Large intestine (tissue), 3 donors: ENCODE measurements at regions not wholly inside any gene's neighbourhood (a gene's known extent, or its start where the extent isn't known, plus 50 kb on each side); places are given as distances from the start of the nearest gene placed in this dataset.

Experiments
- DNase-seq, 2 donors: peaks; one replicate each; pipeline versions ENCODE4 v3.0.0 to v3.0.0-alpha.2; 2013
- H3K27ac ChIP-seq: one replicate; pipeline ENCODE4 v1.5.1; 2013; ENCODE audit warnings: low read length
- H3K27me3 ChIP-seq: 2 replicates; pipeline ENCODE4 v1.6.1; 2013; ENCODE audit warnings: low read length; ENCODE audit not compliant: control insufficient read depth, insufficient read depth
- H3K36me3 ChIP-seq: 2 replicates; pipeline ENCODE4 v1.6.1; 2013; ENCODE audit warnings: low read length; ENCODE audit not compliant: control insufficient read depth, insufficient read depth
- H3K4me1 ChIP-seq: one replicate; pipeline ENCODE4 v1.6.1; 2013; ENCODE audit warnings: low read length; ENCODE audit not compliant: control insufficient read depth, insufficient read depth
- H3K4me3 ChIP-seq: one replicate; pipeline ENCODE4 v1.5.1; 2013; ENCODE audit warnings: low read length
- H3K9me3 ChIP-seq: one replicate; pipeline ENCODE4 v1.6.1; 2013; ENCODE audit warnings: mild to moderate bottlenecking, low read depth, low read length, moderate library complexity; ENCODE audit not compliant: control insufficient read depth
- WGBS: methylation state at CpG from one replicate; pipeline ENCODE4 v1.1.5; 2013; ENCODE audit warnings: low lambda C conversion rate; ENCODE audit not compliant: insufficient coverage; 5-methylcytosine and 5-hydroxymethylcytosine counted together

DNA sequence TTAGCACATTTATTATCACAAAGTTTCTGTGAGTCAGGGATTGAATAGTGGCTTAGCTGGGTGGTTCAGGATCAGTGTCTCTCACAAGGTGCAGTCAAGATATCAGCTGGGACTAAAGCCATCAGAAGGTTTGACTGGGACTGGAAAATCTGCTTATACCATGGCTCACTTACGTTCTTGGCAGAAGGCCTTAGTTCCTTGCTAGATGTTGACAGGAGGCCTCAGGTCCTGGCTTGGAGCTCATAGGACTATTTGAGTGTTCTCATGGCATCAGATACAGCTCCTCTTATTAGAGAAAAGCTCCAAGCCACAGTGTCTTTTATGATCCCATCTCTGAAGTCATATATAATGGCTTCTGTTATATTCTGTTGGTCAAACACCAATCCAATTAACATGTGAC lies 127.3 kb downstream of the SLC6A15 start:
- no CpG with 5 or more reads among the region's 1 CpG for WGBS
- no peaks in the 10 kb centered on the region for H3K36me3 ChIP-seq
- no peak overlapping the region for H3K27ac ChIP-seq
- DNase-seq, result no peak
- no peaks in the 10 kb centered on the region for H3K4me1 ChIP-seq
- H3K27me3 ChIP-seq, result no peaks in the 10 kb centered on the region
- no peaks in the 10 kb centered on the region for H3K9me3 ChIP-seq
- no peak overlapping the region for H3K4me3 ChIP-seq

GRCh38 chr12:84779169-84779568 lies 133.4 kb downstream of the SLC6A15 start:
- WGBS, result no CpG with 5 or more reads among the region's 5 CpGs
- Histone ChIP-seq H3K4me3 (no peak overlapping the region), H3K4me1 (no peaks in the 10 kb centered on the region), H3K9me3 (no peaks in the 10 kb centered on the region), H3K27me3 (no peaks in the 10 kb centered on the region), H3K36me3 (no peaks in the 10 kb centered on the region), H3K27ac (no peak overlapping the region)
- DNase-seq, result no peak

DNA sequence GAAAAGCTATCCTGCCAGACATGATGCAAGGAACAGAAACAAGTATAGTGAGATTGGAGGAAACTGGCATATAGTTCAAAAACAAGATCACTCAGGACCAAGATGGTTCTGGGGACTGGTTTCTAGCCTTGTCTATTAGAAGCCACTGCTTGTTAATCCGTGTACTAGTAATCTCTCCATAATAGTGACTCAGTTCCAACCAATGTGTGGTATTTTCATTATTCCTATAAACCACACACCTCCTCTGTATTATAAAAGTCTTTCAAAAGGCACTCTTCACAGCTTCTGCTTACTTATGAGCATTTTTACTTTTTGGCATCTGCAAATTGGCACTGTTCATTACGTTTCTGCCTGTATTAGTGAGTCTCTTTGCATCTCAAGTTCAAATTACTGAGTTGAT lies 140.3 kb downstream of the SLC6A15 start:
- H3K27ac ChIP-seq, result no peak overlapping the region
- WGBS, result 100% methylated on average over 1 of the region's 2 CpGs
- no peaks in the 10 kb centered on the region for H3K9me3 ChIP-seq
- H3K4me3 ChIP-seq, result no peak overlapping the region
- H3K4me1 ChIP-seq, result no peaks in the 10 kb centered on the region
- H3K27me3 ChIP-seq, result no peaks in the 10 kb centered on the region
- no peak for DNase-seq
- H3K36me3 ChIP-seq, result no peaks in the 10 kb centered on the region

DNA sequence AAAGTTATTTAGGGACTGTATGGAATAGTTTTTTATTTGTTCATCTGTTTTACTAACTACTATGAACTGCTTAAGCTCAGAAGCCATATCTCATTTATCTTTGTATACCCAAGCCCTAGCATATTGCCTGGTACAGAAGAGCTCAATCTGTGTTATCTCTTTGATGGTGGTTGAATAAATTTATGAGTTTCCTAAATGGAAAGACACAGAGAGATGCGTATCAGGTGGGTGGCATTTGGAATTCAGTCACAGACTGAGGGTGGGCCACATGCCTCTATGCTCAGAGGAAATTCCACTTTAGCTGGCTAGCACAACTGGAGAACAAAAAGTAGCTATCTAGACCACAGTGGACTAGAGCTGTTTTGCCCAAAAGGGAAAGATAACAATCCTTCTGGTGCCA lies 145.5 kb downstream of the SLC6A15 start:
- H3K36me3 ChIP-seq, result no peaks in the 10 kb centered on the region
- H3K9me3 ChIP-seq, result no peaks in the 10 kb centered on the region
- no peak overlapping the region for H3K27ac ChIP-seq
- no peak for DNase-seq
- no peaks in the 10 kb centered on the region for H3K27me3 ChIP-seq
- no peak overlapping the region for H3K4me3 ChIP-seq
- no peaks in the 10 kb centered on the region for H3K4me1 ChIP-seq
- no CpG with 5 or more reads among the region's 1 CpG for WGBS

DNA sequence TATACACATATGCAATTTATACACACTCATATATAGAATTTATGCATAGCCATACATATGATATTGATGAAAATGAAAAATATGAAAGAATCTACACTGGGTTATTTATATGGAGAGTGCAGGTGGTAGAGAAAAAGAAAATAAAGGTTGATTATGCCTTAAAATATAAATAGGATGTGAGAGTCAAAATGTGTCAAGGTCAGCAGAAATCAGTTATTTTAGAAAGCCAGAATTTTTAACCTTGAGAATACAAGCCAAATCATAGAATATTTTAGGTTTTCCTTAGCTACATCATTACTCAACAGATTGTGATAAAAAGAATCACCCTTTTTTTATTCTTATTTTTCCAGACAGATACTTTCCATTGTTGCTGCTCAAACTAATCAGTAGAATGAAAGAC lies 146.2 kb downstream of the SLC6A15 start:
- Histone ChIP-seq H3K4me1 (no peaks in the 10 kb centered on the region), H3K4me3 (no peak overlapping the region), H3K27ac (no peak overlapping the region), H3K27me3 (no peaks in the 10 kb centered on the region), H3K36me3 (no peaks in the 10 kb centered on the region), H3K9me3 (no peaks in the 10 kb centered on the region)
- no peak for DNase-seq

DNA sequence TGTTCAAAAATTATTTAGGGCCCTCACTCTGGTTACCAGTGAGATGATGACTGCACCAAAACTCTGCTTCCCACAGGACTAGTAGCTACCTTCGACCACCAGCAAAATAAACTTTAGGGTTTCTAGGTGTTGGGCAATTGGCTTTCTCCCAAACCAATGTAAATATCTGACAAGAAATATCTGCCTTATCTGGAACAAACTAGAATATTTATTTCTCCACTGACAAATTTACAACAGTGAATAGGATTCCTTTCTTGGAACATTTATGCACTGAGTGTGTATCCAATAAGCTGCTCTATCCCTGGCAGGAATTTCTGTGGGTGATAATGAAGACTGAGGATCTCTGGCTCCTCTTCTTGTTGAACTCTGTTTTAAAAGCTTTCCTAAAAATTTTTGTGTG lies 148.6 kb downstream of the SLC6A15 start:
- Histone ChIP-seq H3K9me3 (no peaks in the 10 kb centered on the region), H3K4me3 (no peak overlapping the region), H3K27ac (no peak overlapping the region), H3K27me3 (no peaks in the 10 kb centered on the region), H3K4me1 (no peaks in the 10 kb centered on the region), H3K36me3 (no peaks in the 10 kb centered on the region)
- WGBS, result no CpG with 5 or more reads among the region's 1 CpG
- DNase-seq, result no peak

DNA sequence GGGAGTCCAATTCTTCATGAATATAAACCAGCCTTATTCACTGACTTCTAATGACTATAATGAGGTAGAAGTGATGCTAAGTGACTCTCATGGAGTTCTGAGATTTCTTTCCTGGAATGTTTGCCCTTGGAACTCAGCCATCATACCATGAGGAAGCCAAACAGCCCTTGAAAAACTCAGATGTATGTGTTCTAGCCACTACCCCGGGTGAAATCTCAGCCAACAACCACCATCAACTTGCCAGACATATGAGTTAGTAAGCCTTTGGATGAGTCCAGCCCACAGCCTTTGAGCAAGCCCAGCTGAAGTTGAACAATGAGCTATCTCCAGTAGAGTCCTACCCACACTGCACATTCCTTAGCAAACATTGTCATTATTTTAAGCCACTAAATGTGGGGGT lies 149.5 kb downstream of the SLC6A15 start:
- DNase-seq, result no peak
- Histone ChIP-seq H3K36me3 (no peaks in the 10 kb centered on the region), H3K9me3 (no peaks in the 10 kb centered on the region), H3K4me3 (no peak overlapping the region), H3K4me1 (no peaks in the 10 kb centered on the region), H3K27me3 (no peaks in the 10 kb centered on the region), H3K27ac (no peak overlapping the region)
- no CpG with 5 or more reads among the region's 1 CpG for WGBS

GRCh38 chr12:84760091-84760865 lies 152.3 kb downstream of the SLC6A15 start:
- Histone ChIP-seq H3K9me3 (no peaks in the 10 kb centered on the region), H3K27ac (no peak overlapping the region), H3K27me3 (no peaks in the 10 kb centered on the region), H3K36me3 (no peaks in the 10 kb centered on the region), H3K4me3 (no peak overlapping the region), H3K4me1 (no peaks in the 10 kb centered on the region)
- WGBS, result no CpG with 5 or more reads among the region's 2 CpGs
- DNase-seq, result no peak

GRCh38 chr12:84757978-84758377 lies 154.6 kb downstream of the SLC6A15 start:
- Histone ChIP-seq H3K27ac (no peak overlapping the region), H3K4me3 (no peak overlapping the region), H3K9me3 (no peaks in the 10 kb centered on the region), H3K27me3 (no peaks in the 10 kb centered on the region), H3K36me3 (no peaks in the 10 kb centered on the region), H3K4me1 (no peaks in the 10 kb centered on the region)
- no peak for DNase-seq
- WGBS, result no CpG with 5 or more reads among the region's 1 CpG

GRCh38 chr12:84756961-84757360 lies 155.6 kb downstream of the SLC6A15 start:
- Histone ChIP-seq H3K27ac (no peak overlapping the region), H3K9me3 (no peaks in the 10 kb centered on the region), H3K36me3 (no peaks in the 10 kb centered on the region), H3K4me1 (no peaks in the 10 kb centered on the region), H3K4me3 (no peak overlapping the region), H3K27me3 (no peaks in the 10 kb centered on the region)
- no peak for DNase-seq

- Histone ChIP-seq H3K27ac (no peak overlapping the region), H3K4me1 (no peaks in the 10 kb centered on the region), H3K9me3 (no peaks in the 10 kb centered on the region), H3K27me3 (no peaks in the 10 kb centered on the region), H3K4me3 (no peak overlapping the region), H3K36me3 (no peaks in the 10 kb centered on the region)
- no CpG with 5 or more reads among the region's 3 CpGs for WGBS
- DNase-seq, result no peak
Measured at GRCh38 chr12:84745127-84745526, 167.5 kb downstream of the SLC6A15 start.
